ENCODE measurements at regions not wholly inside any gene's neighbourhood (a gene's known extent, or its start where the extent isn't known, plus 50 kb on each side); places are given as distances from the start of the nearest gene placed in this dataset.

DNA sequence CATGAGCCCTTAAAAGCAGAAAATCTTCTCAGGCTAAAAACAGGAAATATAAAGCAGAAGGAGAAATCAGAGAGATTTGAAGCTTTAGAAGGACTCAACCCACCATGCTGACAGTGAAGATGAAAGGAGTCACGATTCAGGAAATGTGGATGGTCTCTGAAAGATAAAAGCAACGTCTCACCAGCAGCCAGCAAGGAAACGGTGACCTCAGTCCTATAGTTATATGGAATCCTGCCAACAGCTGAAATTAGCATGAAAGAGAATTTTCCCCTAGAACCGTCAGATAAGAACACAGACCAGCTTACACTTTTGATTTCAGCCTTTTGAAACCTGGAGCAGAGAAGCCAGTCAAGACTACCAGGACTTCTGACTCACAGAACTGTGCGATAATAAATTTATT, 715.7 kb upstream of the HTR2C start:
- TF ChIP-seq ARNTL (CRISPR knock-in tag; IDR thresholded peaks at IDR 0.05; ENCODE audit: borderline replicate concordance, low read depth), result no peak
- TF ChIP-seq SNAI2 (CRISPR knock-in tag; IDR thresholded peaks at IDR 0.05), result no peak
- no peak for TF ChIP-seq ESRRG (CRISPR knock-in tag; IDR thresholded peaks at IDR 0.05)
- TF ChIP-seq ZNF70 (CRISPR knock-in tag; IDR thresholded peaks at IDR 0.05), result no peak
- TF ChIP-seq, protein P1, sequence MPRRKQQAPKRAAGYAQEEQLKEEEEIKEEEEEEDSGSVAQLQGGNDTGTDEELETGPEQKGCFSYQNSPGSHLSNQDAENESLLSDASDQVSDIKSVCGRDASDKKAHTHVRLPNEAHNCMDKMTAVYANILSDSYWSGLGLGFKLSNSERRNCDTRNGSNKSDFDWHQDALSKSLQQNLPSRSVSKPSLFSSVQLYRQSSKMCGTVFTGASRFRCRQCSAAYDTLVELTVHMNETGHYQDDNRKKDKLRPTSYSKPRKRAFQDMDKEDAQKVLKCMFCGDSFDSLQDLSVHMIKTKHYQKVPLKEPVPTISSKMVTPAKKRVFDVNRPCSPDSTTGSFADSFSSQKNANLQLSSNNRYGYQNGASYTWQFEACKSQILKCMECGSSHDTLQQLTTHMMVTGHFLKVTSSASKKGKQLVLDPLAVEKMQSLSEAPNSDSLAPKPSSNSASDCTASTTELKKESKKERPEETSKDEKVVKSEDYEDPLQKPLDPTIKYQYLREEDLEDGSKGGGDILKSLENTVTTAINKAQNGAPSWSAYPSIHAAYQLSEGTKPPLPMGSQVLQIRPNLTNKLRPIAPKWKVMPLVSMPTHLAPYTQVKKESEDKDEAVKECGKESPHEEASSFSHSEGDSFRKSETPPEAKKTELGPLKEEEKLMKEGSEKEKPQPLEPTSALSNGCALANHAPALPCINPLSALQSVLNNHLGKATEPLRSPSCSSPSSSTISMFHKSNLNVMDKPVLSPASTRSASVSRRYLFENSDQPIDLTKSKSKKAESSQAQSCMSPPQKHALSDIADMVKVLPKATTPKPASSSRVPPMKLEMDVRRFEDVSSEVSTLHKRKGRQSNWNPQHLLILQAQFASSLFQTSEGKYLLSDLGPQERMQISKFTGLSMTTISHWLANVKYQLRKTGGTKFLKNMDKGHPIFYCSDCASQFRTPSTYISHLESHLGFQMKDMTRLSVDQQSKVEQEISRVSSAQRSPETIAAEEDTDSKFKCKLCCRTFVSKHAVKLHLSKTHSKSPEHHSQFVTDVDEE (CRISPR knock-in tag; IDR thresholded peaks at IDR 0.05), result no peak
- no peak for TF ChIP-seq POU6F1 (CRISPR knock-in tag; IDR thresholded peaks at IDR 0.05; ENCODE audit: borderline replicate concordance, low read depth)
- TF ChIP-seq ZNF565 (CRISPR knock-in tag; conservative IDR thresholded peaks at IDR 0.05; ENCODE audit: low read depth), result no peak
- no peak for TF ChIP-seq RARB (CRISPR knock-in tag; IDR thresholded peaks at IDR 0.05)
- no peak for TF ChIP-seq TOX (CRISPR knock-in tag; IDR thresholded peaks at IDR 0.05; ENCODE audit: borderline replicate concordance)
- no peak for TF ChIP-seq ZC3H10 (CRISPR knock-in tag; IDR thresholded peaks at IDR 0.05)
- no peak for ATAC-seq

DNA sequence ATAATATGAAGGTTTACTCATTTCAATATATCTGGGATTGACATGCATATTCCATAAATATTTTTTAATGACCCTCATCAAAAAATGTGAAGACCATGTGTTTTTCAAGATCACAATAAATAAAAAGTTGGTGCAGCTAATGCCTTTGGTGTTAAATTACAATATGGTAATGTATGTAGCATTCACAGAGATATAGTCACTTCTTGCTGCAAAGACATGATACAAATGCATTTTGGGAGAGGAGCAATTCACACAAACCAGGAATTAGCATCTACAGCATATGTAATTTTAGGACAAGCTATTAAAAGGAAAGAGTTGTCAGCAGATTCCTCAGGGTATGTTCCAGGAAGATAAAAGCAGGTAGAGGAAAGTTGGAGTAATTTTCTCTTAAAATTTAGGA, 734.5 kb upstream of the HTR2C start:
- TF ChIP-seq POU6F1 (CRISPR knock-in tag; IDR thresholded peaks at IDR 0.05; ENCODE audit: borderline replicate concordance, low read depth) (no peak), RARB (CRISPR knock-in tag; IDR thresholded peaks at IDR 0.05) (no peak)

GRCh38 chrX:113833096-113834055, 750.5 kb upstream of the HTR2C start:
- ATAC-seq, result no peak
- TF ChIP-seq ISL1 (CRISPR knock-in tag; IDR thresholded peaks at IDR 0.05), result peak; percentile 31; the same call in 1 of the 2 replicates
- TF ChIP-seq ZFP30 (CRISPR knock-in tag; IDR thresholded peaks at IDR 0.05), result no peak

More for the DNA sequence above, 734.5 kb upstream of the HTR2C start:
- ATAC-seq, result no peak

DNA sequence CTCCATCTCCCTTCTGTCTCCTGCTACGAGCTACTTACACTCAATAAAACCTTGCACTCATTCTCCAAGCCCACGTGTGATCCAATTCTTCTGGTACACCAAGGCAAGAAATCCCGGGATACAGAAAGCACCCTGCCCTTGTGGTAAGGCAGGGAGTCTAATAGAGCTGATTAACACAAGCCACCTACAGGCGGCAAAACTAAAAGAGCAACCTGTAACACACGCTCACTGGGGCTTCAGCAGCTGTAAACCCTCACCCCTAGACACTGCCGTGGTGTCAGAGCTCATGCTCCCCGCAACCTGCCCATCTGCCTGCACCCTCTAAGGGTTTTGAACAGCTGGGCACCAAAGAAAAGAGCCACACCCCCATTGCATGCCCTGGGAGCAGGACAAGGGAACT, 755.4 kb upstream of the HTR2C start:
- ATAC-seq, result no peak
- TF ChIP-seq GLIS3 (CRISPR knock-in tag; IDR thresholded peaks at IDR 0.05) (no peak), ZFP30 (CRISPR knock-in tag; IDR thresholded peaks at IDR 0.05) (no peak), ZNF8 (CRISPR knock-in tag; IDR thresholded peaks at IDR 0.05) (no peak), ISL1 (CRISPR knock-in tag; IDR thresholded peaks at IDR 0.05) (no peak), ZNF565 (CRISPR knock-in tag; conservative IDR thresholded peaks at IDR 0.05; ENCODE audit: low read depth) (no peak), OSR1 (CRISPR knock-in tag; IDR thresholded peaks at IDR 0.05) (no peak), ARNTL (CRISPR knock-in tag; IDR thresholded peaks at IDR 0.05; ENCODE audit: borderline replicate concordance, low read depth) (no peak), PPARA (CRISPR knock-in tag; IDR thresholded peaks at IDR 0.05; ENCODE audit: borderline replicate concordance) (no peak)

- ATAC-seq, result no peak
- TF ChIP-seq ZC3H10 (CRISPR knock-in tag; IDR thresholded peaks at IDR 0.05) (no peak), ZNF565 (CRISPR knock-in tag; conservative IDR thresholded peaks at IDR 0.05; ENCODE audit: low read depth) (no peak), ISL1 (CRISPR knock-in tag; IDR thresholded peaks at IDR 0.05) (no peak), PATZ1 (CRISPR knock-in tag; IDR thresholded peaks at IDR 0.05; ENCODE audit: borderline replicate concordance) (no peak), ESRRG (CRISPR knock-in tag; IDR thresholded peaks at IDR 0.05) (no peak), BACH2 (CRISPR knock-in tag; IDR thresholded peaks at IDR 0.05; ENCODE audit: borderline replicate concordance) (no peak), ZNF70 (CRISPR knock-in tag; IDR thresholded peaks at IDR 0.05) (no peak), PPARA (CRISPR knock-in tag; IDR thresholded peaks at IDR 0.05; ENCODE audit: borderline replicate concordance) (no peak), SNAI2 (CRISPR knock-in tag; IDR thresholded peaks at IDR 0.05) (no peak), RARB (CRISPR knock-in tag; IDR thresholded peaks at IDR 0.05) (no peak), ZFP3 (CRISPR knock-in tag; IDR thresholded peaks at IDR 0.05) (no peak), TOX (CRISPR knock-in tag; IDR thresholded peaks at IDR 0.05; ENCODE audit: borderline replicate concordance) (no peak), ARNTL (CRISPR knock-in tag; IDR thresholded peaks at IDR 0.05; ENCODE audit: borderline replicate concordance, low read depth) (no peak), CSDC2 (CRISPR knock-in tag; IDR thresholded peaks at IDR 0.05) (no peak), POU6F1 (CRISPR knock-in tag; IDR thresholded peaks at IDR 0.05; ENCODE audit: borderline replicate concordance, low read depth) (no peak)
- TF ChIP-seq, protein P2, sequence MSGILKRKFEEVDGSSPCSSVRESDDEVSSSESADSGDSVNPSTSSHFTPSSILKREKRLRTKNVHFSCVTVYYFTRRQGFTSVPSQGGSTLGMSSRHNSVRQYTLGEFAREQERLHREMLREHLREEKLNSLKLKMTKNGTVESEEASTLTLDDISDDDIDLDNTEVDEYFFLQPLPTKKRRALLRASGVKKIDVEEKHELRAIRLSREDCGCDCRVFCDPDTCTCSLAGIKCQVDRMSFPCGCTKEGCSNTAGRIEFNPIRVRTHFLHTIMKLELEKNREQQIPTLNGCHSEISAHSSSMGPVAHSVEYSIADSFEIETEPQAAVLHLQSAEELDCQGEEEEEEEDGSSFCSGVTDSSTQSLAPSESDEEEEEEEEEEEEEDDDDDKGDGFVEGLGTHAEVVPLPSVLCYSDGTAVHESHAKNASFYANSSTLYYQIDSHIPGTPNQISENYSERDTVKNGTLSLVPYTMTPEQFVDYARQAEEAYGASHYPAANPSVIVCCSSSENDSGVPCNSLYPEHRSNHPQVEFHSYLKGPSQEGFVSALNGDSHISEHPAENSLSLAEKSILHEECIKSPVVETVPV (CRISPR knock-in tag; IDR thresholded peaks at IDR 0.05), result no peak
These were observed 765.5 kb upstream of the HTR2C start for GRCh38 chrX:113818346-113818745.

Data from SK-N-SH treated with all-trans-retinoic acid at 6 μM for 48 hours (cell line).